ENCODE measurements at regions not wholly inside any gene's neighbourhood (a gene's known extent, or its start where the extent isn't known, plus 50 kb on each side); places are given as distances from the start of the nearest gene placed in this dataset.

- TF ChIP-seq CTCF (IDR thresholded peaks at IDR 0.05; ENCODE audit: insufficient read depth, low read length) (no peak), POLR2AphosphoS5 (IDR thresholded peaks at IDR 0.05; ENCODE audit: low read depth) (no peak), GABPA (IDR thresholded peaks at IDR 0.05; ENCODE audit: low read depth) (no peak), REST (IDR thresholded peaks at IDR 0.05; ENCODE audit: insufficient replicate concordance, low read depth) (no peak), SPI1 (IDR thresholded peaks at IDR 0.05; ENCODE audit: borderline replicate concordance, low read depth) (no peak)
Measured at GRCh38 chr1:79422726-79423125, 416.2 kb upstream of the ADGRL4 start.
